ENCODE measurements at regions not wholly inside any gene's neighbourhood (a gene's known extent, or its start where the extent isn't known, plus 50 kb on each side); places are given as distances from the start of the nearest gene placed in this dataset.

GRCh38 chr5:175788155-175788787 is 83.1 kb upstream of the CPLX2 start:
- Histone ChIP-seq H3K79me2 (ENCODE audit: control insufficient read depth, insufficient read depth, low read length) (no peaks in the 10 kb centered on the region), H3K4me2 (ENCODE audit: extremely low read depth, insufficient read depth, low read length) (no peak overlapping the region), H3K27ac (ENCODE audit: insufficient read depth, low read length) (no peak overlapping the region), H3K9me3 (ENCODE audit: control insufficient read depth, insufficient read depth, low read depth, low read length) (no peaks in the 10 kb centered on the region), H2AFZ (ENCODE audit: low read length) (no peak overlapping the region), H4K20me1 (ENCODE audit: control insufficient read depth, extremely low read depth, insufficient read depth, low read length) (no peaks in the 10 kb centered on the region), H3K36me3 (ENCODE audit: control insufficient read depth, insufficient read depth, low read length) (no peaks in the 10 kb centered on the region), H3K4me3 (replicated peaks in 1 of 4; ENCODE audit: control extremely low read depth in 1 of 4, insufficient read depth in 1 of 4, low read depth in 3 of 4, low read length in 4 of 4) (no peak overlapping the region), H3K27me3 (ENCODE audit: control insufficient read depth, insufficient read depth, low read length) (no peaks in the 10 kb centered on the region), H3K9ac (ENCODE audit: insufficient read depth, low read length) (no peak overlapping the region), H3K4me1 (ENCODE audit: control insufficient read depth, extremely low read depth, insufficient read depth, low read length) (no peaks in the 10 kb centered on the region)
- no peak for DNase-seq (ENCODE audit: low read depth in 2 of 2)
- TF ChIP-seq EZH2 (IDR thresholded peaks at IDR 0.05; ENCODE audit: low read length, missing control alignments), result no peak
- TF ChIP-seq CTCF (conservative IDR thresholded peaks at IDR 0.05 in 1 of 2, IDR thresholded peaks at IDR 0.05 in 1 of 2; ENCODE audit: low read depth in 1 of 2, low read length in 2 of 2), result no peak

GRCh38 chr5:175789670-175790069 is 81.7 kb upstream of the CPLX2 start:
- no peaks in the 10 kb centered on the region for H4K20me1 ChIP-seq (ENCODE audit: control insufficient read depth, extremely low read depth, insufficient read depth, low read length)
- H3K4me3 ChIP-seq (replicated peaks in 1 of 4; ENCODE audit: control extremely low read depth in 1 of 4, insufficient read depth in 1 of 4, low read depth in 3 of 4, low read length in 4 of 4), result no peak overlapping the region
- no peaks in the 10 kb centered on the region for H3K9me3 ChIP-seq (ENCODE audit: control insufficient read depth, insufficient read depth, low read depth, low read length)
- H3K4me2 ChIP-seq (ENCODE audit: extremely low read depth, insufficient read depth, low read length), result no peak overlapping the region
- no peaks in the 10 kb centered on the region for H3K79me2 ChIP-seq (ENCODE audit: control insufficient read depth, insufficient read depth, low read length)
- H3K9ac ChIP-seq (ENCODE audit: insufficient read depth, low read length), result no peak overlapping the region
- DNase-seq (ENCODE audit: low read depth in 2 of 2), result no peak
- H3K27ac ChIP-seq (ENCODE audit: insufficient read depth, low read length), result no peak overlapping the region
- TF ChIP-seq EZH2 (IDR thresholded peaks at IDR 0.05; ENCODE audit: low read length, missing control alignments) (no peak), CTCF (conservative IDR thresholded peaks at IDR 0.05 in 1 of 2, IDR thresholded peaks at IDR 0.05 in 1 of 2; ENCODE audit: low read depth in 1 of 2, low read length in 2 of 2) (no peak)
- H3K36me3 ChIP-seq (ENCODE audit: control insufficient read depth, insufficient read depth, low read length), result no peaks in the 10 kb centered on the region
- H2AFZ ChIP-seq (ENCODE audit: low read length), result no peak overlapping the region
- no peaks in the 10 kb centered on the region for H3K4me1 ChIP-seq (ENCODE audit: control insufficient read depth, extremely low read depth, insufficient read depth, low read length)
- H3K27me3 ChIP-seq (ENCODE audit: control insufficient read depth, insufficient read depth, low read length), result no peaks in the 10 kb centered on the region

GRCh38 chr5:175790796-175791195 is 80.6 kb upstream of the CPLX2 start:
- Histone ChIP-seq H2AFZ (ENCODE audit: low read length) (no peak overlapping the region), H3K9me3 (ENCODE audit: control insufficient read depth, insufficient read depth, low read depth, low read length) (no peaks in the 10 kb centered on the region), H3K9ac (ENCODE audit: insufficient read depth, low read length) (no peak overlapping the region), H3K4me2 (ENCODE audit: extremely low read depth, insufficient read depth, low read length) (no peak overlapping the region), H4K20me1 (ENCODE audit: control insufficient read depth, extremely low read depth, insufficient read depth, low read length) (no peaks in the 10 kb centered on the region), H3K4me3 (replicated peaks in 1 of 4; ENCODE audit: control extremely low read depth in 1 of 4, insufficient read depth in 1 of 4, low read depth in 3 of 4, low read length in 4 of 4) (no peak overlapping the region), H3K79me2 (ENCODE audit: control insufficient read depth, insufficient read depth, low read length) (no peaks in the 10 kb centered on the region), H3K36me3 (ENCODE audit: control insufficient read depth, insufficient read depth, low read length) (no peaks in the 10 kb centered on the region), H3K27me3 (ENCODE audit: control insufficient read depth, insufficient read depth, low read length) (no peaks in the 10 kb centered on the region), H3K27ac (ENCODE audit: insufficient read depth, low read length) (no peak overlapping the region), H3K4me1 (ENCODE audit: control insufficient read depth, extremely low read depth, insufficient read depth, low read length) (no peaks in the 10 kb centered on the region)
- DNase-seq (ENCODE audit: low read depth in 2 of 2), result no peak
- TF ChIP-seq CTCF (conservative IDR thresholded peaks at IDR 0.05 in 1 of 2, IDR thresholded peaks at IDR 0.05 in 1 of 2; ENCODE audit: low read depth in 1 of 2, low read length in 2 of 2), result no peak
- no peak for TF ChIP-seq EZH2 (IDR thresholded peaks at IDR 0.05; ENCODE audit: low read length, missing control alignments)

Data from fibroblast of lung (primary cell).